ENCODE measurements at regions not wholly inside any gene's neighbourhood (a gene's known extent, or its start where the extent isn't known, plus 50 kb on each side); places are given as distances from the start of the nearest gene placed in this dataset.
A peak's percentile ranks its signal among the peaks of the same experiment; 100 is the strongest.

- intact Hi-C loops (cut with DNase I), result loop anchor here in 3 of 10 donors (10.0 kb wide), 1 partner anchor 179 kb away; no protein-coding TSS in a partner anchor
Observed at GRCh38 chr11:29634244-29634643, 382.6 kb downstream of the KCNA4 start.

DNA sequence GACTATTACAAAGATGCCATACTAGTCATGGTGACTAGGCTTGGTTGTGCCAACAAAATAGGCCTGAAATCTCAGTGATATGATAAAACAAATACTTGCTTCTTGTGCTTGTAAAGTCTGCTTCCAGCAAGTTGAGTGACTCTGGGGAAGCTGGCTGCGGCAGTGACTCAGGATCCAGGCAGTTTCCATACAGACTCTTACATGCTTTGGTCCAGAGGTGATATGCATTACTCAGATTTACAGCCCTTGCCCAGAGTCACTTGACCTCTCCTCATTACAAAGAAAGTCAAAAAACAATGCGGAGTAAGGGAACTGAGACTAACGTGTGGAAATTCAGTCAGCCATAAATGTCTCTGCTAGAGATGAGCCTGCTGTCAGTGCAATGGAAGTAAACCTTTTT is 387.5 kb downstream of the KCNA4 start:
- H3K27ac ChIP-seq, result no peak overlapping the region
- WGBS, 2 donors, result 84 to 91% methylated on average over 3 of the region's 3 CpGs
- H3K4me3 ChIP-seq, result no peak overlapping the region
- no peaks in the 10 kb centered on the region for H3K4me1 ChIP-seq
- DNase-seq, result no peak
- no peak for ATAC-seq
- H3K9me3 ChIP-seq, result no peaks in the 10 kb centered on the region
- H3K27me3 ChIP-seq, result no peaks in the 10 kb centered on the region
- H3K36me3 ChIP-seq, result no peaks in the 10 kb centered on the region
- TF ChIP-seq, protein P1, sequence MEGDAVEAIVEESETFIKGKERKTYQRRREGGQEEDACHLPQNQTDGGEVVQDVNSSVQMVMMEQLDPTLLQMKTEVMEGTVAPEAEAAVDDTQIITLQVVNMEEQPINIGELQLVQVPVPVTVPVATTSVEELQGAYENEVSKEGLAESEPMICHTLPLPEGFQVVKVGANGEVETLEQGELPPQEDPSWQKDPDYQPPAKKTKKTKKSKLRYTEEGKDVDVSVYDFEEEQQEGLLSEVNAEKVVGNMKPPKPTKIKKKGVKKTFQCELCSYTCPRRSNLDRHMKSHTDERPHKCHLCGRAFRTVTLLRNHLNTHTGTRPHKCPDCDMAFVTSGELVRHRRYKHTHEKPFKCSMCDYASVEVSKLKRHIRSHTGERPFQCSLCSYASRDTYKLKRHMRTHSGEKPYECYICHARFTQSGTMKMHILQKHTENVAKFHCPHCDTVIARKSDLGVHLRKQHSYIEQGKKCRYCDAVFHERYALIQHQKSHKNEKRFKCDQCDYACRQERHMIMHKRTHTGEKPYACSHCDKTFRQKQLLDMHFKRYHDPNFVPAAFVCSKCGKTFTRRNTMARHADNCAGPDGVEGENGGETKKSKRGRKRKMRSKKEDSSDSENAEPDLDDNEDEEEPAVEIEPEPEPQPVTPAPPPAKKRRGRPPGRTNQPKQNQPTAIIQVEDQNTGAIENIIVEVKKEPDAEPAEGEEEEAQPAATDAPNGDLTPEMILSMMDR (IDR thresholded peaks at IDR 0.05), result no peak
- intact Hi-C loops (cut with DNase I), result loop anchor here in 1 of 10 donors (10.0 kb wide), 1 partner anchor 94 kb away; no protein-coding TSS in a partner anchor

More at GRCh38 chr11:29634244-29634643, 382.6 kb downstream of the KCNA4 start:
- Histone ChIP-seq H3K27me3 (no peaks in the 10 kb centered on the region), H3K4me1 (no peaks in the 10 kb centered on the region), H3K36me3 (no peaks in the 10 kb centered on the region), H3K9me3 (no peaks in the 10 kb centered on the region), H3K4me3 (no peak overlapping the region), H3K27ac (no peak overlapping the region)
- TF ChIP-seq, protein P1 (IDR thresholded peaks at IDR 0.05), result peak in 6 of 9 donors; percentile 23 to 38 (median 34)
- ATAC-seq (no peak), DNase-seq (no peak)

- no peaks in the 10 kb centered on the region for H3K4me1 ChIP-seq
- H3K27ac ChIP-seq, result no peak overlapping the region
- DNase-seq (no peak), ATAC-seq (no peak)
- no peaks in the 10 kb centered on the region for H3K36me3 ChIP-seq
- TF ChIP-seq, protein P1 (IDR thresholded peaks at IDR 0.05), result no peak
- intact Hi-C loops (cut with DNase I), result loop anchor here in 1 of 10 donors (10.0 kb wide), 1 partner anchor 94 kb away; no protein-coding TSS in a partner anchor
- 68 to 84% methylated on average over 3 of the region's 3 CpGs for WGBS, 2 donors
- no peak overlapping the region for H3K4me3 ChIP-seq
- no peaks in the 10 kb centered on the region for H3K27me3 ChIP-seq
- no peaks in the 10 kb centered on the region for H3K9me3 ChIP-seq
Observed at GRCh38 chr11:29628609-29629008, 388.2 kb downstream of the KCNA4 start.

GRCh38 chr11:29627541-29627940 is 389.3 kb downstream of the KCNA4 start:
- ATAC-seq, result no peak
- Histone ChIP-seq H3K27me3 (no peaks in the 10 kb centered on the region), H3K4me1 (no peaks in the 10 kb centered on the region), H3K36me3 (no peaks in the 10 kb centered on the region), H3K9me3 (no peaks in the 10 kb centered on the region), H3K4me3 (no peak overlapping the region), H3K27ac (no peak overlapping the region)
- no peak for DNase-seq
- intact Hi-C loops (cut with DNase I), result loop anchor here in 1 of 10 donors (10.0 kb wide), 1 partner anchor 93 kb away; no protein-coding TSS in a partner anchor
- WGBS, 2 donors, result 70 to 72% methylated on average over 1 of the region's 1 CpG
- TF ChIP-seq, protein P1 (IDR thresholded peaks at IDR 0.05), result no peak
